Gastroesophageal sphincter (tissue), 4 donors: ENCODE measurements at regions not wholly inside any gene's neighbourhood (a gene's known extent, or its start where the extent isn't known, plus 50 kb on each side); places are given as distances from the start of the nearest gene placed in this dataset.
"Not testable (repeated sequence)": the region's sequence is repeated elsewhere in the genome, so short reads cannot be mapped to it uniquely, and the experiment has no call there.

ENCODE experiments used
- ATAC-seq: fragments of 150-250 bp; one replicate; pipeline ENCODE4 v1.9.1; 2016; ENCODE audit warnings: mild to moderate bottlenecking, moderate library complexity
- H3K27ac ChIP-seq, 4 donors: fragments of 200-600 bp; sonication (generic) in 3 of 4; 1 replicate in 3 of 4; 2 replicates in 1 of 4; pipeline ENCODE4 v1.5.1; 2016 to 2019
- H3K27me3 ChIP-seq: fragments of 200-600 bp; sonication (generic); one replicate; pipeline ENCODE4 v1.5.1; 2019
- H3K36me3 ChIP-seq, 2 donors: fragments of 200-600 bp; sonication (generic); one replicate each; pipeline ENCODE4 v1.5.1; 2019; ENCODE audit warnings: control low read depth in 1 of 2
- H3K4me1 ChIP-seq, 3 donors: fragments of 200-600 bp; sonication (generic); 1 replicate in 2 of 3; 2 replicates in 1 of 3; pipeline ENCODE4 v1.5.1; 2016 to 2019; ENCODE audit warnings: control low read depth in 2 of 3
- H3K4me3 ChIP-seq, 2 donors: fragments of 200-600 bp; sonication (generic); one replicate each; pipeline ENCODE4 v1.5.1; 2019; ENCODE audit warnings: mild to moderate bottlenecking in 1 of 2, moderate library complexity in 1 of 2
- H3K9me3 ChIP-seq, 3 donors: fragments of 200-600 bp; sonication (generic); one replicate each; pipeline ENCODE4 v1.5.1; 2017 to 2019; ENCODE audit warnings: control low read depth in 2 of 3
- CTCF ChIP-seq, 4 experiments: fragments of 200-600 bp in 2 of 4; fragments of 450-650 bp in 2 of 4; sonication (generic) in 1 of 4; IDR thresholded peaks; one replicate each; pipeline ENCODE4 v1.5.1; 2017 to 2019; ENCODE audit warnings: antibody characterized with exemption in 4 of 4, mild to moderate bottlenecking in 2 of 4, moderate library complexity in 2 of 4
- EP300 ChIP-seq: sonication (generic); formaldehyde crosslinking; IDR thresholded peaks from one replicate; pipeline ENCODE4 v1.6.1; 2017; ENCODE audit warnings: antibody characterized with exemption, mild to moderate bottlenecking
- POLR2A ChIP-seq, 2 donors: fragments of 450-650 bp; IDR thresholded peaks; one replicate each; pipeline ENCODE4 v1.6.1; 2017; ENCODE audit warnings: antibody characterized with exemption in 2 of 2, mild to moderate bottlenecking in 2 of 2, moderate library complexity in 1 of 2
- POLR2AphosphoS5 ChIP-seq: sonication (generic); formaldehyde crosslinking; IDR thresholded peaks from one replicate; pipeline ENCODE4 v1.6.1; 2017; ENCODE audit warnings: antibody characterized with exemption
- WGBS, 2 donors: methylation state at CpG; one replicate each; pipeline ENCODE4 v1.1.5; 2018; ENCODE audit warnings: low coverage in 1 of 2; 5-methylcytosine and 5-hydroxymethylcytosine counted together

GRCh38 chr4:110352670-110353442 is 123.1 kb upstream of the ENPEP start:
- no peak for ATAC-seq
- H3K27ac ChIP-seq: no peak overlapping the region
- 85 to 96% methylated on average over 5 of the region's 5 CpGs for whole genome bisulfite sequencing, 2 donors
- H3K4me3 ChIP-seq: no peak overlapping the region
- no peaks in the 10 kb centered on the region for H3K36me3 ChIP-seq
- no peaks in the 10 kb centered on the region for H3K9me3 ChIP-seq
- H3K27me3 ChIP-seq: no peaks in the 10 kb centered on the region
- H3K4me1 ChIP-seq: no peaks in the 10 kb centered on the region
- no peak for TF ChIP-seq EP300
- TF ChIP-seq POLR2AphosphoS5: no peak
- no peak for TF ChIP-seq CTCF (IDR thresholded peaks at IDR 0.05)
- no peak for TF ChIP-seq POLR2A (IDR thresholded peaks at IDR 0.05)

DNA sequence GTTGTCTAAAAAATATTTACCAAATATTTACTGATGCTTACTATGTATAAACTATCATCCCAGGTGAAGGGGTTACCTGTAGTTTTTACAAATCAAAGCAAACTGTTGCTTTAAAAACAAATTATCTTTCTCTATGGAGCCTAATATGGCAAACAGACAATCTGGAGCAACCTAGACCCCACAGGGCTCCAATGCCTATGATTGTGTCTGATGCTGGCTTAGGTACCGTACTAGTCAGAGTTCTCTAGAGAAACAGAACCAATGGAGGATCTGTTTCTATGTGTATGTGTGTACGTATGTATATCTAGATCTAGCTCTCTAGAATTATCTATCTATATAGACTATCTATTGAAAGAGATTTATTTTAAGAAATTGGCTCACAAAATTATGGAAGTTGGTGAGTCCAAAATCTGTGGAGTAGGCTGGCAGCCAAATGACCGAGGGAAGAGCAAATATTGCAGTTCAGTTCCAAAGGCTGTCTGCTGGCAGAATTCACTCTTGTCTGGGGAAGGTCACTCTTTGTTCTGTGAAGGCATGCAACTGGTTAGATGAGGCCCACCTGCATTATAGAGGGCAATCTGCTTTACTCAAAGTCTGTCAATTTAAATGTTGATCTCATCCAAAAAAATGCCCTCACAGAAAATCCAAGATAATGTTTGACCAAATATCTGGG is 127.1 kb upstream of the ENPEP start:
- no peak overlapping the region for H3K27ac ChIP-seq

GRCh38 chr4:110347805-110348204 is 128.2 kb upstream of the ENPEP start:
- ATAC-seq: no peak
- Histone ChIP-seq H3K36me3 (no peaks in the 10 kb centered on the region), H3K4me3 (no peak overlapping the region), H3K27me3 (no peaks in the 10 kb centered on the region), H3K27ac (no peak overlapping the region), H3K4me1 (no peaks in the 10 kb centered on the region), H3K9me3 (no peaks in the 10 kb centered on the region)
- WGBS, 2 donors: 69 to 77% methylated on average over 3 to 4 of the region's 4 CpGs
- TF ChIP-seq CTCF (IDR thresholded peaks at IDR 0.05): no peak
- TF ChIP-seq POLR2AphosphoS5: no peak
- TF ChIP-seq EP300: no peak
- TF ChIP-seq POLR2A (IDR thresholded peaks at IDR 0.05): no peak

More for the DNA sequence above, 127.1 kb upstream of the ENPEP start:
- H3K36me3 ChIP-seq: no peaks in the 10 kb centered on the region
- no peaks in the 10 kb centered on the region for H3K4me1 ChIP-seq
- 61 to 71% methylated on average over 3 of the region's 3 CpGs for WGBS, 2 donors
- H3K4me3 ChIP-seq: no peak overlapping the region
- TF ChIP-seq POLR2A (IDR thresholded peaks at IDR 0.05) (no peak), EP300 (no peak), CTCF (IDR thresholded peaks at IDR 0.05) (no peak), POLR2AphosphoS5 (no peak)
- no peaks in the 10 kb centered on the region for H3K9me3 ChIP-seq
- no peak for ATAC-seq
- H3K27me3 ChIP-seq: no peaks in the 10 kb centered on the region

- H3K27ac ChIP-seq: no peak overlapping the region
- WGBS, 2 donors: 83 to 90% methylated on average over 1 of the region's 1 CpG
- H3K9me3 ChIP-seq: no peaks in the 10 kb centered on the region
- TF ChIP-seq POLR2AphosphoS5 (no peak), CTCF (IDR thresholded peaks at IDR 0.05) (peak in 1 of 4 experiments; percentile 21), POLR2A (IDR thresholded peaks at IDR 0.05) (no peak)
- H3K4me1 ChIP-seq: no peaks in the 10 kb centered on the region
- no peaks in the 10 kb centered on the region for H3K27me3 ChIP-seq
- H3K4me3 ChIP-seq: no peak overlapping the region
- ATAC-seq: no peak
- H3K36me3 ChIP-seq: no peaks in the 10 kb centered on the region
Observed at GRCh38 chr4:110344165-110344564, 131.8 kb upstream of the ENPEP start.

GRCh38 chr4:110343534-110343933 is 132.4 kb upstream of the ENPEP start:
- H3K27me3 ChIP-seq: no peaks in the 10 kb centered on the region
- ATAC-seq: no peak
- no peaks in the 10 kb centered on the region for H3K36me3 ChIP-seq
- no peak for TF ChIP-seq POLR2AphosphoS5
- 63 to 100% methylated on average over 1 of the region's 2 CpGs for WGBS, 2 donors
- H3K4me3 ChIP-seq: no peak overlapping the region
- H3K27ac ChIP-seq: no peak overlapping the region
- H3K9me3 ChIP-seq: no peaks in the 10 kb centered on the region
- H3K4me1 ChIP-seq: no peaks in the 10 kb centered on the region

DNA sequence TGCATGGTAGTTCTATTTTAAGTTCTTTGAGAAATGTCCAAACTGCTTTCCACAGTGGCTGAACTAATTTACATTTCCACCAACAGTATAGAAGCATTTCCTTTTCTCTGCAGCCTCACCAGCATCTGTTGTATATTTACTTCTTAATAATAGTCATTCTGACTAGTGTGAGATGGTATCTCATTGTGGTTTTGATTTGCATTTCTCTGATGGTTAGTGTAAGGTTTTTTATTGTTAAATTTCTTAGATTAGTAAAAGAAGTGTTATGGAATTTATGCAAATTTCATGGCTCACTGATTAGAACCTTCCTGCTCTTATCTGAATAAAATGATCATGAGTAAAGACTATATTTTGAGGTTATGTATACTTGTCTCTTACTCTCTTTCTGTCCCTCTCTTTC is 134.8 kb upstream of the ENPEP start:
- not testable (repeated sequence) for H3K27me3 ChIP-seq, H3K27ac ChIP-seq, H3K9me3 ChIP-seq, ATAC-seq, H3K36me3 ChIP-seq, H3K4me3 ChIP-seq, H3K4me1 ChIP-seq
